ENCODE measurements at regions not wholly inside any gene's neighbourhood (a gene's known extent, or its start where the extent isn't known, plus 50 kb on each side); places are given as distances from the start of the nearest gene placed in this dataset.

DNA sequence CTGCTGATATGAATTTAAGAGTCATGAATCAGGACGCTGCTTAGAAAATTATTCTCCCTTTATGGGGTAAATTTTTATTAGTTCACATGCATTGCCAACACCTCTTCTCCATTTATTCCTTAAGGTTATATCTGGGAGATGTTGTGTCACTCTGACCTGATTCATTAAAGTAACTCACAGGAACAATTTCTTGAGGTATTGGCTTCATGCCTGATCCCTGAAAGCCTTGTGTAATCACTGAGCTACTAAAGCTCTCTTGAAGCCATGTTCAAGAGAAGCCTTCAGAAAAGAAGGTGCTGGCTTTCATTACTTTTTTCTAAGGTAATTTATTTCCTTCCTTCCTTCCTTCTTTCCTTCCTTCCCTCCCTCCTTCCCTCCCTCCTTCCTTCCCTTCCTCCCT is 420.6 kb downstream of the RAB38 start:
- Histone ChIP-seq H3K4me3 (ENCODE audit: insufficient read depth, low read depth, low read length) (no peak overlapping the region), H3K4me2 (ENCODE audit: low read length) (no peak overlapping the region), H3K79me2 (ENCODE audit: insufficient read depth, low read length) (no peaks in the 10 kb centered on the region), H4K20me1 (ENCODE audit: insufficient read depth, low read length) (no peaks in the 10 kb centered on the region), H2AFZ (ENCODE audit: low read depth, low read length) (no peak overlapping the region), H3K27ac (ENCODE audit: low read depth, low read length) (no peak overlapping the region), H3K27me3 (ENCODE audit: insufficient read depth, low read length) (no peaks in the 10 kb centered on the region), H3K9me3 (ENCODE audit: insufficient read depth, low read depth, low read length) (no peaks in the 10 kb centered on the region), H3K4me1 (ENCODE audit: insufficient read depth, low read length) (no peaks in the 10 kb centered on the region), H3K36me3 (ENCODE audit: insufficient read depth, low read length) (no peaks in the 10 kb centered on the region), H3K9ac (ENCODE audit: low read length) (no peak overlapping the region)
- DNase-seq (ENCODE audit: low read depth) (no peak), FAIRE-seq (no peak)
- H3K9me3 Mint-ChIP-seq (ENCODE audit: unreplicated experiment) = no peaks in the 10 kb centered on the region
- H3K4me1 Mint-ChIP-seq (ENCODE audit: low read depth, unreplicated experiment) = no peaks in the 10 kb centered on the region
- no peaks in the 10 kb centered on the region for H3K27me3 Mint-ChIP-seq (ENCODE audit: low read depth, unreplicated experiment)
- no peaks in the 10 kb centered on the region for H3K36me3 Mint-ChIP-seq (ENCODE audit: low read depth, unreplicated experiment)
- TF ChIP-seq EZH2 (IDR thresholded peaks at IDR 0.05; ENCODE audit: insufficient read depth, low read length) = no peak
- TF ChIP-seq, protein P1, sequence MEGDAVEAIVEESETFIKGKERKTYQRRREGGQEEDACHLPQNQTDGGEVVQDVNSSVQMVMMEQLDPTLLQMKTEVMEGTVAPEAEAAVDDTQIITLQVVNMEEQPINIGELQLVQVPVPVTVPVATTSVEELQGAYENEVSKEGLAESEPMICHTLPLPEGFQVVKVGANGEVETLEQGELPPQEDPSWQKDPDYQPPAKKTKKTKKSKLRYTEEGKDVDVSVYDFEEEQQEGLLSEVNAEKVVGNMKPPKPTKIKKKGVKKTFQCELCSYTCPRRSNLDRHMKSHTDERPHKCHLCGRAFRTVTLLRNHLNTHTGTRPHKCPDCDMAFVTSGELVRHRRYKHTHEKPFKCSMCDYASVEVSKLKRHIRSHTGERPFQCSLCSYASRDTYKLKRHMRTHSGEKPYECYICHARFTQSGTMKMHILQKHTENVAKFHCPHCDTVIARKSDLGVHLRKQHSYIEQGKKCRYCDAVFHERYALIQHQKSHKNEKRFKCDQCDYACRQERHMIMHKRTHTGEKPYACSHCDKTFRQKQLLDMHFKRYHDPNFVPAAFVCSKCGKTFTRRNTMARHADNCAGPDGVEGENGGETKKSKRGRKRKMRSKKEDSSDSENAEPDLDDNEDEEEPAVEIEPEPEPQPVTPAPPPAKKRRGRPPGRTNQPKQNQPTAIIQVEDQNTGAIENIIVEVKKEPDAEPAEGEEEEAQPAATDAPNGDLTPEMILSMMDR (IDR thresholded peaks at IDR 0.05; ENCODE audit: insufficient read depth, low read depth, low read length) = no peak
- no peak overlapping the region for H3K27ac Mint-ChIP-seq (ENCODE audit: unreplicated experiment)
- H3K4me3 Mint-ChIP-seq (ENCODE audit: unreplicated experiment) = no peak overlapping the region

DNA sequence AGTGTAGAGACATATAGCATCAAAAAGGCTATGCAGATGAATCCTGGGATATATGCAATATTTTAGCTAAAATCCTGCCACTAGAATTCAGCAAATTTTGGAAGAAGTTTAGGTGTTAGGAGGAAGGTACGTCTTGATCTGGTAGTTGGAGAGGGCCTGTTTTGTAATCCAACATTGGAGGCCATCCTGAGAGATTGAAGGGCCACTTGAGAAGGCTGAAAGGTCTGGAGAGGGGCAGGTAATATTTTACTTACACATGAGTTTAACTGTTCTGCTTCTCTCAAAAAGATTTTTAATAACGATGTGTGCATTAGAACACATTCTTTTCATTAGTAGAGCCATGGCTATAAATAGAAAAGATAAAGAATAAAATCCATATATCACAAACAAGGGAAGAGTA is 422.1 kb downstream of the RAB38 start:
- H2AFZ ChIP-seq (ENCODE audit: low read depth, low read length) = no peak overlapping the region
- H3K36me3 Mint-ChIP-seq (ENCODE audit: low read depth, unreplicated experiment) = no peaks in the 10 kb centered on the region
- H3K9me3 ChIP-seq (ENCODE audit: insufficient read depth, low read depth, low read length) = no peaks in the 10 kb centered on the region
- DNase-seq (ENCODE audit: low read depth) (no peak), FAIRE-seq (no peak)
- H3K36me3 ChIP-seq (ENCODE audit: insufficient read depth, low read length) = no peaks in the 10 kb centered on the region
- H3K79me2 ChIP-seq (ENCODE audit: insufficient read depth, low read length) = no peaks in the 10 kb centered on the region
- no peak overlapping the region for H3K4me3 Mint-ChIP-seq (ENCODE audit: unreplicated experiment)
- H3K4me1 Mint-ChIP-seq (ENCODE audit: low read depth, unreplicated experiment) = no peaks in the 10 kb centered on the region
- no peak overlapping the region for H3K27ac ChIP-seq (ENCODE audit: low read depth, low read length)
- no peaks in the 10 kb centered on the region for H3K27me3 ChIP-seq (ENCODE audit: insufficient read depth, low read length)
- H3K27ac Mint-ChIP-seq (ENCODE audit: unreplicated experiment) = no peak overlapping the region
- no peaks in the 10 kb centered on the region for H3K4me1 ChIP-seq (ENCODE audit: insufficient read depth, low read length)
- no peaks in the 10 kb centered on the region for H3K9me3 Mint-ChIP-seq (ENCODE audit: unreplicated experiment)
- TF ChIP-seq, protein P1 (IDR thresholded peaks at IDR 0.05; ENCODE audit: insufficient read depth, low read depth, low read length) = no peak
- H3K27me3 Mint-ChIP-seq (ENCODE audit: low read depth, unreplicated experiment) = peaks cover 5% of the 10 kb centered on the region
- no peak overlapping the region for H3K9ac ChIP-seq (ENCODE audit: low read length)
- no peak overlapping the region for H3K4me2 ChIP-seq (ENCODE audit: low read length)
- no peak overlapping the region for H3K4me3 ChIP-seq (ENCODE audit: insufficient read depth, low read depth, low read length)
- H4K20me1 ChIP-seq (ENCODE audit: insufficient read depth, low read length) = no peaks in the 10 kb centered on the region

DNA sequence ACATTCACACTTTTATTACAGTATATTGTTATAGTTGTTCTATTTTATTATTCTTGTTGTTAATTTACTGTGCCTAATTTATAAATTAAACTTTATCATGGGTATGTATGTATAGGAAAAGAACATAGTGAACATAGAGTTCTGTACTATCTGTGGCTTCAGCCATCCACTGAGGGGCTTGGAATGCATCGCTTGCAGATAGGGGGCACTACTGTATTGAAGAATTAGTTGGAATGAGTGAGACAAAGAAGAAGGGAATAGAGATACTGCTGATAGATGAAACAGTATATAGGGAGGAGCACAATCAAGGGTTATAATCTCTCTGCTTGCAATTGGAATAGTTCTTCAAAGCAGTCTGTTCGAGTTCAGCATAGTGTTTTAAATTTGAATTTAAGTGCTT is 432.2 kb downstream of the RAB38 start:
- no peak overlapping the region for H3K4me2 ChIP-seq (ENCODE audit: low read length)
- Mint-ChIP-seq H3K4me3 (ENCODE audit: unreplicated experiment) (no peak overlapping the region), H3K9me3 (ENCODE audit: unreplicated experiment) (no peaks in the 10 kb centered on the region), H3K27me3 (ENCODE audit: low read depth, unreplicated experiment) (no peaks in the 10 kb centered on the region), H3K36me3 (ENCODE audit: low read depth, unreplicated experiment) (no peaks in the 10 kb centered on the region), H3K4me1 (ENCODE audit: low read depth, unreplicated experiment) (peaks cover 11% of the 10 kb centered on the region), H3K27ac (ENCODE audit: unreplicated experiment) (no peak overlapping the region)
- no peak for TF ChIP-seq EZH2 (IDR thresholded peaks at IDR 0.05; ENCODE audit: insufficient read depth, low read length)
- TF ChIP-seq, protein P1 (IDR thresholded peaks at IDR 0.05; ENCODE audit: insufficient read depth, low read depth, low read length) = no peak
- no peaks in the 10 kb centered on the region for H3K9me3 ChIP-seq (ENCODE audit: insufficient read depth, low read depth, low read length)
- no peaks in the 10 kb centered on the region for H3K4me1 ChIP-seq (ENCODE audit: insufficient read depth, low read length)
- H3K79me2 ChIP-seq (ENCODE audit: insufficient read depth, low read length) = no peaks in the 10 kb centered on the region
- H3K27me3 ChIP-seq (ENCODE audit: insufficient read depth, low read length) = no peaks in the 10 kb centered on the region
- no peak overlapping the region for H3K27ac ChIP-seq (ENCODE audit: low read depth, low read length)
- no peaks in the 10 kb centered on the region for H4K20me1 ChIP-seq (ENCODE audit: insufficient read depth, low read length)
- no peak overlapping the region for H2AFZ ChIP-seq (ENCODE audit: low read depth, low read length)
- DNase-seq (ENCODE audit: low read depth) (no peak), FAIRE-seq (no peak)
- no peaks in the 10 kb centered on the region for H3K36me3 ChIP-seq (ENCODE audit: insufficient read depth, low read length)
- no peak overlapping the region for H3K4me3 ChIP-seq (ENCODE audit: insufficient read depth, low read depth, low read length)
- H3K9ac ChIP-seq (ENCODE audit: low read length) = no peak overlapping the region
